Right lobe of liver (tissue), 6 donors: ENCODE measurements at regions not wholly inside any gene's neighbourhood (a gene's known extent, or its start where the extent isn't known, plus 50 kb on each side); places are given as distances from the start of the nearest gene placed in this dataset.

Experiments
- ATAC-seq, 4 donors: fragments of 200-7000 bp; cut with Tn5 transposase; one replicate each; pipeline ENCODE4 v1.9.1; 2020; ENCODE audit warnings: mild to moderate bottlenecking in 4 of 4, moderate library complexity in 4 of 4
- DNase-seq, 3 donors: peaks; one replicate each; pipeline ENCODE4 v3.0.0-alpha.2; 2020
- H3K27ac ChIP-seq, 3 donors: fragments of 200-600 bp; one replicate each; pipeline ENCODE4 v1.8.0; 2022
- H3K27me3 ChIP-seq, 2 donors: fragments of 200-600 bp; one replicate each; pipeline ENCODE4 v1.8.0; 2022
- H3K36me3 ChIP-seq, 4 donors: fragments of 200-600 bp; sonication (generic) in 1 of 4; one replicate each; pipeline versions ENCODE4 v1.5.1 to v1.8.0; 2017 to 2022; ENCODE audit warnings: control low read depth in 1 of 4
- H3K4me1 ChIP-seq, 4 donors: fragments of 200-600 bp; sonication (generic) in 1 of 4; one replicate each; pipeline versions ENCODE4 v1.5.1 to v1.8.0; 2017 to 2022; ENCODE audit warnings: control low read depth in 1 of 4
- H3K4me3 ChIP-seq, 3 donors: fragments of 200-600 bp; one replicate each; pipeline ENCODE4 v1.8.0; 2022
- H3K9me3 ChIP-seq, 4 donors: fragments of 200-600 bp; sonication (generic) in 1 of 4; one replicate each; pipeline versions ENCODE4 v1.5.1 to v1.8.0; 2017 to 2022; ENCODE audit warnings: control low read depth in 1 of 4
- POLR2A ChIP-seq: fragments of 450-650 bp; IDR thresholded peaks from one replicate; pipeline ENCODE4 v1.6.1; 2017; ENCODE audit warnings: antibody characterized with exemption, mild to moderate bottlenecking
- WGBS: methylation state at CpG from one replicate; pipeline ENCODE4 v1.1.6; 2018; ENCODE audit warnings: low coverage, low lambda C conversion rate; ENCODE audit not compliant: insufficient coverage; ENCODE audit errors: missing lambda C conversion rate; 5-methylcytosine and 5-hydroxymethylcytosine counted together
- intact Hi-C, 2 donors: fragments of 100-400 bp; cut with DNase I; formaldehyde crosslinking; loops; one replicate each; pipeline versions ENCODE4 v1.11.2 to v1.14.1; 2022
- TF ChIP-seq, protein P1 (sequence below), 4 donors: fragments of 200-600 bp in 3 of 4; fragments of 450-650 bp in 1 of 4; IDR thresholded peaks; one replicate each; pipeline versions ENCODE4 v1.5.1 to v1.8.0; 2016 to 2022; ENCODE audit warnings: antibody characterized with exemption in 4 of 4, mild to moderate bottlenecking in 2 of 4
- donor health status: DM: no; HTN: yes; CAD: no.
- donor health status: DM: no; HTN: no; CAD: no.
- donor health status: DM: no; HTN: no; CAD: no.
- donor health status: DM: no; HTN: yes; CAD: no.
- donor health status: DM: no; HTN: yes; CAD: no.

DNA sequence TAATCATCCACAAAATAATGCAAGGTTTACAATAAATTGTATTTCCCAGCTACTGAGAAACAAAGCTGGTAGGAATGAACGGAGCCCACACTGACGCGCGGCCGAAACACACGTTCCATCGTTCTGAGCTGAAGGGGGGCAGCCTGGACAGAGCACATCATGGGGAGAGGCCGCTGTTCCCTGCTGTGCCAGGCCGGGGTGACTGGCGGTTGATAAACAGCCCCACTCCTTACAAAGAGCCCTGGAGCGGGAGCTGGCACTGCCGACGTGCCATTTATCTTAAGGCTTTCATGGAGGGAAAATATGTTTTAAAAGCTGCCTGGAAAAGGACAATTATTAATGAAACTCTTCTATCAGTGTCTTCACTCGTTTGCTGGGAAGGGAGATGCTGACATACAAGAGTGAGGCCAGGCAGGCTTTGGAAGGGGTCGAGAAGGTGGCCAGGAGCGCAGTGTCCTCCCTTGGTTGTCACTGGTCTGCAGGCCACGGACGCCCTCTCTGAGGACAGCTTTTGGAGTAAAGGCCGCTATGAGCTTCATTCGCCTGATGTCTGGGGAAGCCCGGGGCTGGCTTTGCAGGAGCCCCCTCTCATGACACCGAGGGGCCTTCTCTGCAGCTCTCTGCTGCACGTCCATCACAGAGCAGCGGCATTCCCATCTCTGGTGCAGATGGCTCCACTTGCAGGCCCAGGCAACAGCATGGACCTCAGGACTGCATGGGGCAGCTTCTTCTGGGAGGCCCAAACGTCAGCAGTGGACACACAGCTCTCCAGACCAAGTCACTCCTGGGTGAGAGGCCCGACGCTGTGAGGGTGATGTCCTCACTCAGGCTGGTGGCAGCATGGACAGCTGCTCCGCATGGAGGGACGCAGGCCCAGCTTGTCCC is 355.3 kb upstream of the SFSWAP start:
- no peaks in the 10 kb centered on the region for H3K4me1 ChIP-seq
- DNase-seq (no peak), ATAC-seq (no peak)
- H3K9me3 ChIP-seq, result no peaks in the 10 kb centered on the region
- 76% methylated on average over 19 of the region's 29 CpGs for WGBS
- no peaks in the 10 kb centered on the region for H3K27me3 ChIP-seq
- H3K4me3 ChIP-seq, result no peak overlapping the region
- H3K27ac ChIP-seq, result no peak overlapping the region
- intact Hi-C loops, result no loop called here
- no peak for TF ChIP-seq POLR2A
- TF ChIP-seq, protein P1, sequence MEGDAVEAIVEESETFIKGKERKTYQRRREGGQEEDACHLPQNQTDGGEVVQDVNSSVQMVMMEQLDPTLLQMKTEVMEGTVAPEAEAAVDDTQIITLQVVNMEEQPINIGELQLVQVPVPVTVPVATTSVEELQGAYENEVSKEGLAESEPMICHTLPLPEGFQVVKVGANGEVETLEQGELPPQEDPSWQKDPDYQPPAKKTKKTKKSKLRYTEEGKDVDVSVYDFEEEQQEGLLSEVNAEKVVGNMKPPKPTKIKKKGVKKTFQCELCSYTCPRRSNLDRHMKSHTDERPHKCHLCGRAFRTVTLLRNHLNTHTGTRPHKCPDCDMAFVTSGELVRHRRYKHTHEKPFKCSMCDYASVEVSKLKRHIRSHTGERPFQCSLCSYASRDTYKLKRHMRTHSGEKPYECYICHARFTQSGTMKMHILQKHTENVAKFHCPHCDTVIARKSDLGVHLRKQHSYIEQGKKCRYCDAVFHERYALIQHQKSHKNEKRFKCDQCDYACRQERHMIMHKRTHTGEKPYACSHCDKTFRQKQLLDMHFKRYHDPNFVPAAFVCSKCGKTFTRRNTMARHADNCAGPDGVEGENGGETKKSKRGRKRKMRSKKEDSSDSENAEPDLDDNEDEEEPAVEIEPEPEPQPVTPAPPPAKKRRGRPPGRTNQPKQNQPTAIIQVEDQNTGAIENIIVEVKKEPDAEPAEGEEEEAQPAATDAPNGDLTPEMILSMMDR (IDR thresholded peaks at IDR 0.05), result no peak
- no peaks in the 10 kb centered on the region for H3K36me3 ChIP-seq

GRCh38 chr12:131356485-131357184 is 354.3 kb upstream of the SFSWAP start:
- DNase-seq (no peak), ATAC-seq (no peak)
- H3K27ac ChIP-seq, result no peak overlapping the region
- no peaks in the 10 kb centered on the region for H3K36me3 ChIP-seq
- no peak overlapping the region for H3K4me3 ChIP-seq
- H3K9me3 ChIP-seq, result no peaks in the 10 kb centered on the region
- WGBS, result 59% methylated on average over 12 of the region's 18 CpGs
- intact Hi-C loops, result no loop called here
- no peaks in the 10 kb centered on the region for H3K4me1 ChIP-seq
- TF ChIP-seq, protein P1 (IDR thresholded peaks at IDR 0.05), result no peak
- TF ChIP-seq POLR2A, result no peak
- H3K27me3 ChIP-seq, result no peaks in the 10 kb centered on the region

DNA sequence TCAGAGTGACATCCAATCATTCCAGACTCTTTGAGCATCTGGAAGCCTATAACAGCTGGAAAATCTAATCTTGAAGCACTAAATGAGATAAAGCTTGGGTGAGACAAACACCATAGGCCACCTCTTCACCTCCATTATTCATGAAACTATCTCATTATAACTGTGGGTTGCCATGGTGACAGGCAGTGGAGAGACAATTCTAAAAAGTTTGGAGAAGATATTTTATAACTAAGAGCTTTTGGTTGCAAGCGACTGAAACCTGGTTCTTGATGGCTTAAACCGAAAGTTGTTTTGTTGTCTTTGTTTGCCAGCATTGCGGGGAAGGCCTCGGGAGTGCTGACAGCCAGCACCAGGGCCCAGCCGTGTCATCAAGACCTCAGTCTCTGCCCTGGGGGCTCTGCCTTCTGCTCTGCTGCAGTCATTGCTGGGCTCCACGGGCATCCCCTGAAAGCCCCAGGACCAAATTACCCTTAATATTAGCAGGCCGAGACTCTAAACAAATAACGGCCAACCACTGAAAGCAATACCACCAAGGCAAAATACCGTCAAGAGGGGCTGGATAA is 353.6 kb upstream of the SFSWAP start:
- no peaks in the 10 kb centered on the region for H3K27me3 ChIP-seq
- intact Hi-C loops, result no loop called here
- H3K9me3 ChIP-seq, result no peaks in the 10 kb centered on the region
- WGBS, result 70% methylated on average over 9 of the region's 9 CpGs
- ATAC-seq, result no peak
- DNase-seq, result no peak
- H3K36me3 ChIP-seq, result no peaks in the 10 kb centered on the region
- no peaks in the 10 kb centered on the region for H3K4me1 ChIP-seq
- H3K27ac ChIP-seq, result no peak overlapping the region
- TF ChIP-seq, protein P1 (IDR thresholded peaks at IDR 0.05), result no peak
- TF ChIP-seq POLR2A, result no peak
- no peak overlapping the region for H3K4me3 ChIP-seq

GRCh38 chr12:131357920-131358319 is 353.0 kb upstream of the SFSWAP start:
- 27% methylated on average over 3 of the region's 3 CpGs for WGBS
- no peak for DNase-seq
- Histone ChIP-seq H3K27me3 (no peaks in the 10 kb centered on the region), H3K4me1 (no peaks in the 10 kb centered on the region), H3K36me3 (no peaks in the 10 kb centered on the region), H3K9me3 (no peaks in the 10 kb centered on the region), H3K27ac (no peak overlapping the region), H3K4me3 (no peak overlapping the region)
- ATAC-seq, result no peak
- intact Hi-C loops, result no loop called here
- TF ChIP-seq, protein P1 (IDR thresholded peaks at IDR 0.05), result no peak
- TF ChIP-seq POLR2A, result no peak
